ENCODE measurements at regions not wholly inside any gene's neighbourhood (a gene's known extent, or its start where the extent isn't known, plus 50 kb on each side); places are given as distances from the start of the nearest gene placed in this dataset.

DNA sequence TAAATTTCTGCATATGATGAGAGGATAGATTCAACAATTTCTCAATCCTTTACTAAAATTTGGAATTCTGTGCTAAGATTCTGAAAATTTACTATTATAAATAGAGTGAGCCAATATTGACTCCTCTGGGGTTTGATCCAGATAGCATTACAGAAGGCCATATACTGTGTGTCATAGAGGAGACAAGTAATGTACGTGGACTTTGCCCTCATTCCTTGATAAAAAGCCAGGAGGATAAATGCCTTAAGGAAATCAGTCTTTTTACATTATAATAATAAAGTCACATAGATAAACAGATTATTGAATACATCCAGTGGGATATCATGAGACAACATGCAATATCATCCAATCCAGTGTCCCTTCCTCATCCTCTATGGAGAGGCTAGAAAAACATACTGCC lies 188.0 kb upstream of the HDX start:
- no peak overlapping the region for H4K8ac ChIP-seq (ENCODE audit: extremely low read depth, insufficient read depth, low read length)
- 100% methylated on average over 1 of the region's 1 CpG; no CpG with 5 or more reads in 1 of the 2 experiments for WGBS, 2 experiments (ENCODE audit: extremely low coverage in 1 of 2, insufficient coverage in 1 of 2, insufficient read length in 1 of 2, insufficient replicate concordance in 2 of 2, low coverage in 1 of 2, low lambda C conversion rate in 2 of 2, missing lambda C conversion rate in 1 of 2)
- ChIA-PET POLR2A (ENCODE audit: partially characterized antibody) (no interaction called here), CTCF (ENCODE audit: partially characterized antibody) (interaction anchor here (1.5 kb wide), 1 partner anchor 11 kb away, joined by 4 read pairs; no protein-coding TSS in a partner anchor)
- no peak overlapping the region for H3K14ac ChIP-seq (ENCODE audit: insufficient read length)
- H3K79me1 ChIP-seq (ENCODE audit: low read depth, low read length), result no peaks in the 10 kb centered on the region
- H3K9ac ChIP-seq (replicated peaks in 1 of 4; ENCODE audit: extremely low read depth in 1 of 4, low read depth in 3 of 4, low read length in 3 of 4), result no peak overlapping the region
- DNase-seq (ENCODE audit: low read depth in 1 of 2, low spot score in 2 of 2) (no peak), FAIRE-seq (no peak)
- no peaks in the 10 kb centered on the region for H3K4me1 ChIP-seq (replicated peaks in 1 of 4; ENCODE audit: control insufficient read depth in 3 of 4, insufficient read depth in 4 of 4, low read length in 3 of 4)
- H3K18ac ChIP-seq (ENCODE audit: extremely low read depth, low read length), result no peak overlapping the region
- H3K23me2 ChIP-seq (ENCODE audit: low read depth, low read length), result no peaks in the 10 kb centered on the region
- H3K56ac ChIP-seq (replicated peaks; ENCODE audit: insufficient read length, low read depth, low read length), result no peak overlapping the region
- no peaks in the 10 kb centered on the region for H4K20me1 ChIP-seq (replicated peaks in 1 of 2; ENCODE audit: control insufficient read depth in 1 of 2, insufficient read depth in 2 of 2, low read length in 2 of 2)
- H3K23ac ChIP-seq (ENCODE audit: insufficient read length), result no peak overlapping the region
- no peak overlapping the region for H2BK20ac ChIP-seq (ENCODE audit: low read length)
- no peak overlapping the region for H3K27ac ChIP-seq (ENCODE audit: low read depth, low read length)
- no peak overlapping the region for H2BK15ac ChIP-seq (ENCODE audit: low read length)
- H2BK120ac ChIP-seq (replicated peaks; ENCODE audit: low read depth, low read length), result no peak overlapping the region
- H3K4me2 ChIP-seq (ENCODE audit: insufficient read depth in 1 of 2, low read depth in 2 of 2, low read length in 2 of 2), result no peak overlapping the region
- H4K91ac ChIP-seq (replicated peaks; ENCODE audit: insufficient read length, low read length), result no peak overlapping the region
- no peak overlapping the region for H2BK12ac ChIP-seq (ENCODE audit: low read depth, low read length)
- no peaks in the 10 kb centered on the region for H3K27me3 ChIP-seq (replicated peaks in 1 of 4; ENCODE audit: control insufficient read depth in 3 of 4, extremely low read depth in 1 of 4, insufficient read depth in 3 of 4, low read length in 3 of 4)
- no peak overlapping the region for H4K5ac ChIP-seq (ENCODE audit: insufficient read length, low read depth, low read length)
- no peaks in the 10 kb centered on the region for H3K9me3 ChIP-seq (ENCODE audit: insufficient read depth in 2 of 2, low read depth in 1 of 2, low read length in 1 of 2)
- no peak overlapping the region for H2AK5ac ChIP-seq (ENCODE audit: low read depth, low read length)
- no peak overlapping the region for H2BK5ac ChIP-seq (ENCODE audit: low read depth, low read length)
- no peaks in the 10 kb centered on the region for H3K79me2 ChIP-seq (ENCODE audit: control insufficient read depth in 1 of 2, insufficient read depth in 2 of 2, low read length in 2 of 2)
- H3K4ac ChIP-seq (replicated peaks; ENCODE audit: insufficient read length, low read depth, low read length), result no peak overlapping the region
- no peak overlapping the region for H2AFZ ChIP-seq (ENCODE audit: low read length)
- no peak overlapping the region for H3K4me3 ChIP-seq (ENCODE audit: extremely low read depth in 1 of 4, insufficient read depth in 2 of 4, low read depth in 3 of 4, low read length in 4 of 4)
- no peaks in the 10 kb centered on the region for H3K36me3 ChIP-seq (ENCODE audit: control insufficient read depth in 2 of 4, insufficient read depth in 4 of 4, low read length in 3 of 4)
- TF ChIP-seq GTF2F1 (IDR thresholded peaks at IDR 0.05; ENCODE audit: borderline replicate concordance, low read depth, low read length) (no peak), SP2 (IDR thresholded peaks at IDR 0.05; ENCODE audit: low read length) (no peak), JUN (IDR thresholded peaks at IDR 0.05; ENCODE audit: low read depth, low read length) (no peak), FOSL1 (IDR thresholded peaks at IDR 0.05; ENCODE audit: insufficient read depth, low read depth, low read length) (no peak), E2F6 (IDR thresholded peaks at IDR 0.05) (no peak), SIN3A (conservative IDR thresholded peaks at IDR 0.05 in 1 of 2, IDR thresholded peaks at IDR 0.05 in 1 of 2; ENCODE audit: low read depth in 1 of 2, low read length in 2 of 2) (no peak), HDAC2 (IDR thresholded peaks at IDR 0.05; ENCODE audit: borderline replicate concordance in 1 of 2, low read depth in 2 of 2, low read length in 2 of 2) (no peak), YY1 (IDR thresholded peaks at IDR 0.05; ENCODE audit: low read depth, low read length) (no peak), RBBP5 (IDR thresholded peaks at IDR 0.05; ENCODE audit: borderline replicate concordance, low read depth, low read length) (no peak), SP4 (IDR thresholded peaks at IDR 0.05; ENCODE audit: low read length) (no peak)
- TF ChIP-seq, protein P1, sequence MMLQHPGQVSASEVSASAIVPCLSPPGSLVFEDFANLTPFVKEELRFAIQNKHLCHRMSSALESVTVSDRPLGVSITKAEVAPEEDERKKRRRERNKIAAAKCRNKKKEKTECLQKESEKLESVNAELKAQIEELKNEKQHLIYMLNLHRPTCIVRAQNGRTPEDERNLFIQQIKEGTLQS (IDR thresholded peaks at IDR 0.05; ENCODE audit: insufficient read depth, low read depth, low read length), result no peak

Measured in H1 (cell line).